GM21717 (cell line): ENCODE measurements at regions not wholly inside any gene's neighbourhood (a gene's known extent, or its start where the extent isn't known, plus 50 kb on each side); places are given as distances from the start of the nearest gene placed in this dataset.

Experiments
- ATAC-seq: cut with Tn5 transposase; IDR thresholded peaks from one replicate; pipeline ENCODE4 v1.9.1; 2021; ENCODE audit warnings: mild to moderate bottlenecking, moderate library complexity; ENCODE audit not compliant: unreplicated experiment

GRCh38 chr15:93185796-93186195 lies 96.8 kb upstream of the RGMA start:
- no peak for ATAC-seq

DNA sequence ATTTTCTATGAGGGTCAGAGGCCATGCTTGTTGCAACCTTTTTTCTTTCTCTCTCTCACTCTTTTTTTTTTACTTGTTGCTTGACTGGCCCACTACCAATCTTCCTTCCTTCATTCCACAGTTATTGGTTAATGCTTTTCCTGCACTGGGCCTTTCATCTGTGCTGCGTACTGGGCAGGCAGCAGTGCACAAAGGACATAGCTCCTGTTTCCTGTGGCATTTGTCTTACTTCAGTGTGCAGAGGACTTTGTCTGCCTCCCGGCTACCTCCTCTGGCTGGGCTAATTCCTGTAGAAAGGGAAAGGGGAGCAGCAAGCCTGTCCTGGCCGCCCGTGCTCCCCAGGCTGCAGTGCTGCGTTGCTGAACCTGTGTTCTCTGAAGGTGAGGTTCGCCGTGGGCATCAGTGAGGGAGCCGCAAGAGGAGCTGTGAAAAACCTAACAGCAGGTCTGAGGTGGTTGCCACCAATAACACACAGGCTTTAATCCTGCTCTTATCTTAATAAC lies 93.7 kb upstream of the RGMA start:
- no peak for ATAC-seq

DNA sequence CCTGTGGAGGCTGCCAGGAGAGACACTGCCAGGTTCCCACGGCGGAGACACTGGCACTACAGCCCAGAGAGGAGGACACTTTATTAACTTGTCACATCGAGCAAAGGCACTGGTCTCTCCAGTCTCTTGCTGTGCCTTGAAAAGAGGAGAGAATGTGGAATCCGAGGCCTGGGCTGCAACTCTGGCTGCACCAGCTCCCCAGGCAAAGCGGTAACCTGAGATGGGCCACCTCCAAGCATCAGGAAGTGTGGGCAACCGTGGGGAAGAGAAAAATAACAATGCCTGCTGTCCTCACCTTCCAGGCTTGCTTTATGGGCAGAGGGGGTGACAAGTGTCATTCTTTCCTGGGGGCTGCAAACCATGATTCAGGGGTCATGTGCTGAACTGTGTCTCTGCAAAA lies 91.6 kb upstream of the RGMA start:
- ATAC-seq: no peak

DNA sequence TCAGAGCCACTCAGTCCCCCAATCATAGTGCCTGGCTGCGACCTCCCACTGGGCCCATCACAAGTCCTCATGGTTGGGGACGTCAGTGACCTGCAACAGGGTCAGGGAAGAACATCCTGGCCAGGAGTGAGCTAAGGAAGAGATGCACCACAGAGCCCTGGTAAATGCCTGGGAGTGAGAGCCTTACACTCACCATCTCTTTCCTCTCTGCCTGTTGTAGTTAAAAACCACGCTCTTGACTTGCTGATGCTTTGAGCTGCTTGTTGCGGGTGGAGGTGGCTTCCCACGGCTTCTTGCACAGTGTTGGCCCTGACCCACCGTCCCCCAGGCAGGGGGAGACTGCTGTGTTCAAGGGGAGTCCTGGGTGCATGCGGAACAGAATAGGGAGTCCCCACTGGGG lies 91.1 kb upstream of the RGMA start:
- no peak for ATAC-seq

DNA sequence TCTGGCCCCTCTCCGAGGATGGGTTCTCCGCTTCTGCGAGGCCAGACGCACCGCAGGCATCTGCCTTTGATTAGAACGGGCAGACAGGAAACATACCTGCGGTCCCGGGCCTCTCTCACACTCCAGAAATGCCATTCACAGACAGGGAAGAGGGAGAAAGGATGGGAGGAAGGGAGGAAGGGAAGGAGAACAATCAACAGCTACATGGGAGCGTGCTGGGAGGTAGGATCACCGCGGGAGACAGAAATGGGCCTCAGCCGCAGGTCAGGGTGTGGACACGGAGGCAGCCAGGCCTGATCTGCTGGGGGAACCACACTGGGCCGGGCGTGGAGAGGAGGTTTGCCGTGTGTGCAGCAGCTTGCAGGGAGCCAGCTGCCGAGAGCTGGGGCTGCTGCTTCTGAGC lies 90.7 kb upstream of the RGMA start:
- no peak for ATAC-seq

DNA sequence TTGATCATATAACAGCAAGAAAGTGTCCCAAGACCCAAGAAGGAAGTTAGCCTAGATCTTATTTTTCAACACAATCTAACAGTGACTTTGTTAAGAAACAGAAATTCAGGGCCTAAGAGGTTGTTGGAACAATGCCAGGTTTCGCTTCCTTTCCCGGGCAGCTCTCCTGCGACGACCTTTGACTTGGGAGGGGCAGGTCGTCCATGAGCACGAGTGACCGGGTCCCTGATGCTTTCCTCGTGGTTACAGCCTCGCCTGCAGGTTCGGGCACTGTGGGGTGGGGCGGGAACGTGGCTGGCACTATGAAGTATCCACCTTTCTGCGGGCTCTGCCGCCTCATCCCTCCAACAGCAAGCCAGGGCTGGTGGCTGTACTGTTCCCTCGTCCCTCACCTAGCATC lies 90.1 kb upstream of the RGMA start:
- no peak for ATAC-seq

GRCh38 chr15:93178371-93178770 lies 89.4 kb upstream of the RGMA start:
- ATAC-seq: no peak

- ATAC-seq: no peak
These were observed 87.1 kb upstream of the RGMA start for GRCh38 chr15:93176065-93176464.

GRCh38 chr15:93174836-93175235 lies 85.8 kb upstream of the RGMA start:
- no peak for ATAC-seq

DNA sequence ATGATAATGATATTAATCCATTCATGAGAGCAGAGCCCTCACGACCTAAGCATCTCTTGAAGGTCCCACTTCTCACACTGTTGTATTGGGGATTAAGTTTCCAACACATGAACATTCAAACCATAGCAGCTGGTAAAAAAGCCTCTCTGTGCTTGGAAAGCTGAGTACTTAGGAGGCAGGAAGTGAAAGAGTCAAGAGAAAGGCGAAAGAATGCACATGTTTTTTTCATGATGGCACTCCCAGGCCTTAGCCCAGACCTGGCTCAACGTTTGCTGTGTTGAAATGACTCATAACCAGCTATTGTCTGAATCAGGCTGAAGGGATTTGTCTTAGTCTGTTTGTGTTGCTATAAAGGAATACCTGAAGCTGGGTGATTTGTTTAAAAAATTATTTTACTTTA lies 84.4 kb upstream of the RGMA start:
- no peak for ATAC-seq

DNA sequence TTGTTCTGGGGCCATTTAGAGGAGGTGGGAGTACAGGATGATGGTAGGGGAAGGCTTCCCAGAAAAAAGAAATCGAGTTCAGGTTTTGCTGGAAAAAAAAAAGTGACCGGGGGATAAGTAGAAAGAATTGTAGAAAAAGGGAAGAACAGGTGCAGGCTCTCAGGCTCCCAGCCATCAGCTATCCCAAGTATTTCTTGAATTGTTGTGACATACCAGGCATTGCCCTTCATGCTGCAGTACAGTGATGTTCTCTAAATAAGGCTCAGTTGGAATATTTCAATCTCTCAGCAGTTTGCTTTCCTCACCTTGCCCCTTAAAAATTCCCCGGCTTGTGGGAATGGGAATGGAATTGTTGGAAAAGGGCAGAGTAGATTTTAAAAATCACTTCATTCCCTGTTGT lies 82.5 kb upstream of the RGMA start:
- no peak for ATAC-seq

GRCh38 chr15:93170329-93170728 lies 81.3 kb upstream of the RGMA start:
- ATAC-seq: no peak

DNA sequence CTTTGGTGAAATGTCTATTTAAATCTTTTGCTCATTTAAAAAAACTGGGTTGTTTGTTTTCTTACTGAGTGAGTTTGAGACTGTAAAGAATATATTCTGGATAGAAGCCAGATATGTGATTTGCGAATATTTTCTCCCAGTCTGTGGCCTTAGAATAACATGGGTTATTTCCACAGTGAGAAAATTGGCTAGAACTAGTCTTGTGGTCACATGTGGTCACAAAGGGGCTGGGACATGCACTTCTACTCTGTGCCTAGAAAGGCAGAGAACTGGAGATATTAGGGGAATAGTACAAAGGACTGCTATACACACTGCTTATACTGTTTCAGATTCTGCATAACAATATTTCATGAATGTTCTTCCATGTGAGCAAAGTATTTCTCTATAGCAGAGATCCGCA lies 79.9 kb upstream of the RGMA start:
- no peak for ATAC-seq

DNA sequence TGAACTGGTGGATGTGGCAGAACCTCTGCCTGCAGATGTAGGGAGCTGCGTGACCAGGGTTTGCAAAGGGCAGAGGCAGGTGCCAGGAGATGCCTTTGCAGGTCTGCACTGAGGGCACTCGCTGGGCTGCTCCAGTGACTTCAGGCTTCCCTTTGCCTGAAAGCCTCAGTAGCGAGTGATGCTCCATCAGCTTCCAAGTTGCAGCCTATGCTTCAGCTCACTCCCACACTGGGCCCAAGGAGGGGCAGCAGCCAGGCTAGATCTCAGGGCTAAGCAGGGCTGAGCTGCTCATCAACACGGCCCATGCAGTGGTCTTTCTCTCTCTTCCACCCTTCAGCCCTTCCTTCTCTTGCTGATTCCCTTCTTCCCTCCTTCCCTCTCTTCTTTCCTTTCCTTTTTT lies 78.3 kb upstream of the RGMA start:
- no peak for ATAC-seq

DNA sequence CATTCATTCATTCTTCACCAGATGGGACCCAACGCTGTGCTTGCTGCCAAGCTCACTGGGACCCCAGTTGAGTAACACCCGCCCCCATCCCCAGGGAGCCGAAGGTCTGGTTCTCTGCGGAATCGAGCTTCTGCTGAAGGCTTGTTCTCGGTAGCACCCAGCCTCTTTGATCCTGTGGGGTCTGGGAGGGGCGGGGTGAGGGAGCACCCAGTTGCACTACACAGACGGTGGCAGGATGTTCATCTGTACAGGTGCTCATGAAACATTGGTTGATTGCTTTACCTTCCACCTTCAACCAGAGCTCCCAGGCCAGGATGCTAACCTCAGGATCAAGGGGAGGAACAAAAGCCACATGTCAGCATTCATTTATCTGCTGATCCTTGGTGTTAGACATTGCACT lies 77.7 kb upstream of the RGMA start:
- ATAC-seq: no peak

DNA sequence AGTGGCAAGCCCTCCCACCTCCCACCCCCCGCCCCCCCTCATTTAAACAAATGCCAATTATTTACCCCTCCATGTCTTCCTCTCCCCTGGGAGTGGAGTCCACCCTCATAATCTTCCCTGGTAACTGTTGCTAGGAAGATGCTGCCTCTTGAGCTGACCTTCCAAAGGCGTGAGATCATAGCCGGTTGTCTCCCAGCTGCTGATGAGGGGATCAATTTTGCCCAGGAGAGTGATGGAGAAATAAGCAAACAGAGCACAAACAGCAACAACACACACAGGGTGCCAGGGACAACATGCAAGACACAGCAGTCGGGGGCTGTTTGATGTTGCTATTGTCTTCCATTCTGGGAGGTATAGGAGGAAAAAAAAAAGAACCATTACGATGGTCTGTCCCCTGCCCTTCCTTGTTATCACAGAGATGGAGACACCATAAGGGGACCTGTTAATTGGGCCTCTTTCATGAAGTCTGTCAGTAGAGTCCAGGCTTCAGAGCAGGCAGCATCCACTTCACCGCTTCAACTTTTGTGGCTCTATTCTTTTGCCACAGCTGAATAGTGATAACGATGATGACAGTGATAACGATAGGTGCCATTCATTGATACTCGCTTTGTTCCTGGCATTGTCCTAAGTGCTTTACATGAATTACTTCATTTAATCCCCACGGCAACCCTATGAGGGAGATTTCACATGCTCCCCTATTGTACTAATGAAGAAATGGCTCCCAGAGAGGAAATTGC lies 76.9 kb upstream of the RGMA start:
- ATAC-seq: no peak

GRCh38 chr15:93164409-93164808 lies 75.4 kb upstream of the RGMA start:
- no peak for ATAC-seq

DNA sequence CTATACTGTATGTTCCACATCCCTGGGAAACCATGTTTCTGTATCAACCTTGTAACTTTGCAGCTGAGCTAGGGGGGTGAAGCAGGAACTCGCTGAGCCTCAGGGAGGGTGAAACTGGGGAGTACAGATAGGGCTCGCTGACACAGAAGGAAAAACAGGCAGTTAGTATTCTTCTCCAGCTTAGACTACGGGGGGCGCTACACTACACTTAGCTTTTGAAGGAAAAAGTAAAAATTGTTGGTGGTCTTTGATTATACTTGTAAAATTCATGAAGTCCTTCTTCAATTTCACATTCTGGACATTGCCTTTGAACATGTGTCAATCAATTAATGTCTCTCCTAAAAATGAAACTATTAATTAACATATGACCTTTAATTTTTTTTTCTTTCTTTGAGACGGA lies 73.5 kb upstream of the RGMA start:
- ATAC-seq: no peak

GRCh38 chr15:93159930-93160329 lies 70.9 kb upstream of the RGMA start:
- no peak for ATAC-seq

DNA sequence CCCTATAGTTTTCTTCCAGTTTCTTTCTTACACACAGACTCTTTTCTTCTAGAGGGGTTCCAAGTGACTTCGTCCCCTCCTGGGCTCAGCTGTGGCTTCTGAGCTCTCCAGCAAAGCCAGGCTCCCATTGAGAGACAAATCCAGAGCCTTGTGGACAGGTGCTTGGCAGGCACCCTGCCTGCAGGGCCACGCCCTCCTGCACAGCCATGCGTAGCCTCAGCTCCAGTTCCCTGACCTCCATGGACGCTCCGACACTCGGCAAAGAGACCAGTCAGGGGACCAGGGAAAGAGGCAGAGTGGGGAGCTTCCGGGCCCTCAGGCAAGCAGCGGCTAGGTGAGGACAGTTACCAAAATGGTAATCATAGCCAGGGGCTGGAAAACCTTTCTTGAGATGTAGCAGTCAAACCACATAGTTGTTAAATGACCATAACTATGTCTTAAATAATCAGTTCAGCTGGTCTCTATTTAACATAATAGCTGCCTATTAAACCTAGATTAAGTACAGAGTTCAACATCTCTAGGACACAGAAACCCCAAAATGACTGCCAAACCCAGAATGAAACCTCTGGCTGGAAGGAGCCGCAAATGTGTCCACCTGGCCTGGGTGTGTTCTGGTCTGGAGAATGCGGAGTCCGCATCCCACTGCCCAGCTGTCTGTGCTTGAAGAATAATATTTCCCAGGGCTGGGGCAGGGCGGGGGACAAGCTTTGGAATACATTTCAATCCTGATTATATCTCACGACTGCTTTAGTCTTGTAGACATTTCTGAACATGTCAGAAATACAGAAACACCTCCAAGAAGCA lies 69.3 kb upstream of the RGMA start:
- no peak for ATAC-seq

- ATAC-seq: no peak
These were observed 65.7 kb upstream of the RGMA start for GRCh38 chr15:93154666-93155065.

GRCh38 chr15:93152951-93153350 lies 63.9 kb upstream of the RGMA start:
- ATAC-seq: no peak
